ENCODE measurements at regions not wholly inside any gene's neighbourhood (a gene's known extent, or its start where the extent isn't known, plus 50 kb on each side); places are given as distances from the start of the nearest gene placed in this dataset.

GRCh38 chrX:120732879-120733278, 103.0 kb upstream of the C1GALT1C1 start:
- TF ChIP-seq MAX (IDR thresholded peaks at IDR 0.05) (no peak), NR3C1 (IDR thresholded peaks at IDR 0.05) (no peak), POLR2AphosphoS2 (conservative IDR thresholded peaks at IDR 0.05; ENCODE audit: low read length) (no peak), CTCF (IDR thresholded peaks at IDR 0.05) (no peak), POLR2A (IDR thresholded peaks at IDR 0.05; ENCODE audit: low read length) (no peak), HDAC2 (IDR thresholded peaks at IDR 0.05) (no peak), RFX5 (IDR thresholded peaks at IDR 0.05) (no peak)

Data from A549 (cell line).